ENCODE measurements at regions not wholly inside any gene's neighbourhood (a gene's known extent, or its start where the extent isn't known, plus 50 kb on each side); places are given as distances from the start of the nearest gene placed in this dataset.

DNA sequence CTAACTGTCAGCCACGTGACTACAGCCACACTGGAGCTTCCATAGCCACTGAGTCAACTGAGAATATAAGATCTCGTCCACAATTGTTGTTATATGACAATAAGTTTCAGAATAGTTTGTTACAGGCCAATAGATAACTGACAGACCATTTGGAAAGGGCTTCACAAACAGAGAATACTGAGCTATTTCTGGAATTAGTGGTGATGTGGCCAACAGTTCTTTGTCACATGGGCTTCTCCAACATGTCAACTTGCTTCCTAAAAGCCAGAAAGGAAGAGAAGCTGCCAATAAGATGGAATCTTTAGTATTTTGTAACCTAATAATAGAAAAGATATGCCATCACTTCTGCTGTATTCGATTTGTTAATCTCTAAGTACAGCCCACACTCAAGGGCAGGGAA, 1220.4 kb downstream of the CDH8 start:
- TF ChIP-seq EP300 (IDR thresholded peaks at IDR 0.05) (no peak), POLR2A (IDR thresholded peaks at IDR 0.05) (no peak), POLR2AphosphoS5 (IDR thresholded peaks at IDR 0.05) (no peak)
- TF ChIP-seq, protein P1, sequence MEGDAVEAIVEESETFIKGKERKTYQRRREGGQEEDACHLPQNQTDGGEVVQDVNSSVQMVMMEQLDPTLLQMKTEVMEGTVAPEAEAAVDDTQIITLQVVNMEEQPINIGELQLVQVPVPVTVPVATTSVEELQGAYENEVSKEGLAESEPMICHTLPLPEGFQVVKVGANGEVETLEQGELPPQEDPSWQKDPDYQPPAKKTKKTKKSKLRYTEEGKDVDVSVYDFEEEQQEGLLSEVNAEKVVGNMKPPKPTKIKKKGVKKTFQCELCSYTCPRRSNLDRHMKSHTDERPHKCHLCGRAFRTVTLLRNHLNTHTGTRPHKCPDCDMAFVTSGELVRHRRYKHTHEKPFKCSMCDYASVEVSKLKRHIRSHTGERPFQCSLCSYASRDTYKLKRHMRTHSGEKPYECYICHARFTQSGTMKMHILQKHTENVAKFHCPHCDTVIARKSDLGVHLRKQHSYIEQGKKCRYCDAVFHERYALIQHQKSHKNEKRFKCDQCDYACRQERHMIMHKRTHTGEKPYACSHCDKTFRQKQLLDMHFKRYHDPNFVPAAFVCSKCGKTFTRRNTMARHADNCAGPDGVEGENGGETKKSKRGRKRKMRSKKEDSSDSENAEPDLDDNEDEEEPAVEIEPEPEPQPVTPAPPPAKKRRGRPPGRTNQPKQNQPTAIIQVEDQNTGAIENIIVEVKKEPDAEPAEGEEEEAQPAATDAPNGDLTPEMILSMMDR (IDR thresholded peaks at IDR 0.05) = no peak
- intact Hi-C loops (cut with DNase I) = no loop called here
- Histone ChIP-seq H3K36me3 (no peaks in the 10 kb centered on the region), H3K4me3 (no peak overlapping the region), H3K27ac (no peak overlapping the region), H3K4me1 (peaks cover 0 to 10% (median 0%) of the 10 kb centered on the region in 4 donors), H3K9me3 (no peaks in the 10 kb centered on the region), H3K27me3 (no peaks in the 10 kb centered on the region)
- 46 to 59% methylated on average over 3 of the region's 3 CpGs for WGBS, 2 donors
- no peak for DNase-seq

DNA sequence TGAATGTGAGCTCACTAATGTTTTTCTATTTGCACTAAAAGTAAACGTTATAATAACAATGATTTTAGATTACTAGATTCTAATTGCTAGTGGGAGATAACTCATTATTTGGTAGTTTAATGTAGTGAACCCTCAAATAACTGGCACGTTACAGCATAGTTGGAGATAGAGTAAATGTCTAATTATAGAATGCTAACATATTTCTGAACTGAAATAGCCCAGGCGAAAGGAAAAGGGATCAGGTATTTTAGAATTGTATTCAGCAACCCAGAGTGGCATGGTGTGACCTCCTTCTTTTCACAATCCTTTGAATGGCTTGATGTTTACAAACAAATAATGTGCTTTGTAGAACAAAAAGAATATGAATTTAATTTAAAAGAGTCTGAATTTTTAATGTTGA, 1221.2 kb downstream of the CDH8 start:
- Histone ChIP-seq H3K36me3 (no peaks in the 10 kb centered on the region), H3K4me1 (peaks cover 0 to 12% (median 0%) of the 10 kb centered on the region in 4 donors), H3K27ac (no peak overlapping the region), H3K9me3 (no peaks in the 10 kb centered on the region), H3K4me3 (no peak overlapping the region), H3K27me3 (no peaks in the 10 kb centered on the region)
- WGBS, 2 donors = 74 to 76% methylated on average over 3 of the region's 3 CpGs
- TF ChIP-seq POLR2A (IDR thresholded peaks at IDR 0.05) (no peak), EP300 (IDR thresholded peaks at IDR 0.05) (no peak), POLR2AphosphoS5 (IDR thresholded peaks at IDR 0.05) (no peak)
- TF ChIP-seq, protein P1 (IDR thresholded peaks at IDR 0.05) = no peak
- DNase-seq = no peak
- intact Hi-C loops (cut with DNase I) = no loop called here

DNA sequence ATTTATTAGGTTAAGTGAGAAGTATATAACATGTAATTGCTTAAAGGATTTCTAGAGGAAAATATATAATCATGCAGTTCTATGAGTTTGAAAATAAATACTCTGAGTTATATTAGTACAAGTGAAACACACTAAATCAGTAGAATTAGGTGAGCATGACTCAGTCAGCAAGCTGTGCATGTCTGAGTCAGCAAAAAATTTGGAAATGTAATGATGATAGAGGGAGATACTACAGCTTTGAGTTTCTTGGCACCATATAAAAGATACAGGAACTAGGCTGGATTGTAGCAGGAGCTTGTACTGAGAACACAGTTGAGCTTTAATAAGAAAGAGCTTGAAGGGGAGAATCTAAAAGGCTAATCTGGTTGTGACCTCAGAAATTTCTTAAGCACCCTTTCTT, 1224.6 kb downstream of the CDH8 start:
- peaks cover 0 to 12% (median 0%) of the 10 kb centered on the region in 4 donors for H3K4me1 ChIP-seq
- intact Hi-C loops (cut with DNase I) = no loop called here
- no peak for DNase-seq
- no peaks in the 10 kb centered on the region for H3K9me3 ChIP-seq
- TF ChIP-seq POLR2AphosphoS5 (IDR thresholded peaks at IDR 0.05) = no peak
- TF ChIP-seq EP300 (IDR thresholded peaks at IDR 0.05) = no peak
- TF ChIP-seq, protein P1 (IDR thresholded peaks at IDR 0.05) = no peak
- no peak for TF ChIP-seq POLR2A (IDR thresholded peaks at IDR 0.05)
- no peak overlapping the region for H3K4me3 ChIP-seq
- no peak overlapping the region for H3K27ac ChIP-seq
- no peaks in the 10 kb centered on the region for H3K27me3 ChIP-seq
- H3K36me3 ChIP-seq = no peaks in the 10 kb centered on the region

DNA sequence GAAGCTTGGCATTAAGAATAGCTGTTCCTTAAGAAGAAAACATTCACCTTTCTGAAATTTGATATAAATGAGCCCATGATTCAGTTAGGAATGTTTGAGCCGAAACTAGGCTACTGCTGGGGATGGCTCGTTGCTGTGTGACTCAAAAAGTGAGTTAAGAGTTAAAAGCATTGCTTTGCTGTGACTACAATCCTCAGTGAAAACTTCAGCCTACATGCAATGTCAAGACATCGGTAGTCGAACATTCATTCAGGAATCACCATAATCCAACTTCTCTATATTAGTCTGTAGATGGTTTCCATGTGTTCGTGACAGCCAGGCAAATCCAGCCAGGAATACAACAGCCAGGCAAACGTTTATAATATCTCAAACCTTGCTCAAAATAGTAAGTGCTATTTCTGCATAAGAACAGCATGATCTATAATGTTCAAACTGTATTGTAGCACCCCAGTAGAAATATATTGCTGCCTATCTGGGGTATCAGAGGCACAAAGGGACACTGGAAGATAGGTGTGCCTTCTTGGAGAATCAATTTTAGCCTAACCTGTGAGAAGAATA, 1225.1 kb downstream of the CDH8 start:
- peaks cover 0 to 12% (median 0%) of the 10 kb centered on the region in 4 donors for H3K4me1 ChIP-seq
- TF ChIP-seq EP300 (IDR thresholded peaks at IDR 0.05) = no peak
- no peak for TF ChIP-seq POLR2A (IDR thresholded peaks at IDR 0.05)
- TF ChIP-seq POLR2AphosphoS5 (IDR thresholded peaks at IDR 0.05) = no peak
- TF ChIP-seq, protein P1 (IDR thresholded peaks at IDR 0.05) = no peak
- 66 to 68% methylated on average over 6 of the region's 6 CpGs for WGBS, 2 donors

DNA sequence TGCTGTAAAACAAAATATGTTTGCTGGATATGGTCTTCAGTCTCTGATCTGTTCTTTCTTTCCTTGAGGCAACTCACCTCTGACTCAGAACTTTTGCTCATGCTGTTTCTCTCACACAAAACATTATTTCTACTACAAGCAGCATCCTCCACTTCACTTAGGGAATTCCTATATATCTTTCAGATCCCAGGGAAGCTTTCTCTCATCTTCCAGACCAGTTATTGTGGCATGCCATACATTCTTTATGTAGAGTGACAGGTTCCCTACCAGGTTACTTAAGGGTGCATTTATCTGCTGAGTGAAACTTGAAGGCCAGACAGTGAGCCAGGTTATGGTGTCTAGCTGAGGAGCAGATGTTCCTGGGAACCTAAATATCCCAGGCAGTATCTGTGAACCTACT, 1226.0 kb downstream of the CDH8 start:
- intact Hi-C loops (cut with DNase I) = no loop called here
- H3K27me3 ChIP-seq = no peaks in the 10 kb centered on the region
- peaks cover 0 to 12% (median 0%) of the 10 kb centered on the region in 4 donors for H3K4me1 ChIP-seq
- no peaks in the 10 kb centered on the region for H3K36me3 ChIP-seq
- DNase-seq = no peak
- H3K4me3 ChIP-seq = no peak overlapping the region
- no peaks in the 10 kb centered on the region for H3K9me3 ChIP-seq
- H3K27ac ChIP-seq = no peak overlapping the region
- TF ChIP-seq, protein P1 (IDR thresholded peaks at IDR 0.05) = no peak
- TF ChIP-seq POLR2AphosphoS5 (IDR thresholded peaks at IDR 0.05) (no peak), EP300 (IDR thresholded peaks at IDR 0.05) (no peak), POLR2A (IDR thresholded peaks at IDR 0.05) (no peak)

More for the DNA sequence above, 1225.1 kb downstream of the CDH8 start:
- DNase-seq = no peak
- Histone ChIP-seq H3K9me3 (no peaks in the 10 kb centered on the region), H3K27ac (no peak overlapping the region), H3K4me3 (no peak overlapping the region), H3K36me3 (no peaks in the 10 kb centered on the region), H3K27me3 (no peaks in the 10 kb centered on the region)
- intact Hi-C loops (cut with DNase I) = no loop called here
